ENCODE measurements at regions not wholly inside any gene's neighbourhood (a gene's known extent, or its start where the extent isn't known, plus 50 kb on each side); places are given as distances from the start of the nearest gene placed in this dataset.

- TF ChIP-seq, protein P1, sequence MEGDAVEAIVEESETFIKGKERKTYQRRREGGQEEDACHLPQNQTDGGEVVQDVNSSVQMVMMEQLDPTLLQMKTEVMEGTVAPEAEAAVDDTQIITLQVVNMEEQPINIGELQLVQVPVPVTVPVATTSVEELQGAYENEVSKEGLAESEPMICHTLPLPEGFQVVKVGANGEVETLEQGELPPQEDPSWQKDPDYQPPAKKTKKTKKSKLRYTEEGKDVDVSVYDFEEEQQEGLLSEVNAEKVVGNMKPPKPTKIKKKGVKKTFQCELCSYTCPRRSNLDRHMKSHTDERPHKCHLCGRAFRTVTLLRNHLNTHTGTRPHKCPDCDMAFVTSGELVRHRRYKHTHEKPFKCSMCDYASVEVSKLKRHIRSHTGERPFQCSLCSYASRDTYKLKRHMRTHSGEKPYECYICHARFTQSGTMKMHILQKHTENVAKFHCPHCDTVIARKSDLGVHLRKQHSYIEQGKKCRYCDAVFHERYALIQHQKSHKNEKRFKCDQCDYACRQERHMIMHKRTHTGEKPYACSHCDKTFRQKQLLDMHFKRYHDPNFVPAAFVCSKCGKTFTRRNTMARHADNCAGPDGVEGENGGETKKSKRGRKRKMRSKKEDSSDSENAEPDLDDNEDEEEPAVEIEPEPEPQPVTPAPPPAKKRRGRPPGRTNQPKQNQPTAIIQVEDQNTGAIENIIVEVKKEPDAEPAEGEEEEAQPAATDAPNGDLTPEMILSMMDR (IDR thresholded peaks at IDR 0.05; ENCODE audit: borderline replicate concordance, extremely low read depth, low read length, poor library complexity, severe bottlenecking): no peak
- no peak for TF ChIP-seq EZH2 (IDR thresholded peaks at IDR 0.05; ENCODE audit: borderline replicate concordance, low read depth, low read length, severe bottlenecking)
Measured at GRCh38 chr13:103546271-103546670, 480.1 kb upstream of the SLC10A2 start.
